AG04450 (cell line): ENCODE measurements at regions not wholly inside any gene's neighbourhood (a gene's known extent, or its start where the extent isn't known, plus 50 kb on each side); places are given as distances from the start of the nearest gene placed in this dataset.
"Not testable (repeated sequence)": the region's sequence is repeated elsewhere in the genome, so short reads cannot be mapped to it uniquely, and the experiment has no call there.

Experiments used
- CTCF ChIA-PET: fragments of 300-600, 350-600 bp; formaldehyde crosslinking; extraction: SDS; loops from one replicate; lab custom pipeline; 2022; ENCODE audit warnings: antibody characterized with exemption, inconsistent platforms; lab: Charles Lee
- POLR2A ChIA-PET: fragments of 350-600 bp; formaldehyde crosslinking; extraction: SDS; loops from one replicate; lab custom pipeline; 2021; ENCODE audit warnings: antibody characterized with exemption, inconsistent platforms; lab: Yijun Ruan, JAX
- DNase-seq: peaks from one replicate; pipeline ENCODE4 v3.0.0-alpha.2; 2011; ENCODE audit warnings: low read depth, low spot score
- H3K27ac ChIP-seq: one replicate; pipeline ENCODE4 v1.5.1; 2012; ENCODE audit warnings: low read depth, low read length, control low read depth
- H3K27me3 ChIP-seq: one replicate; pipeline ENCODE4 v1.6.0; 2012; ENCODE audit warnings: low read length; ENCODE audit not compliant: control insufficient read depth, insufficient read depth
- H3K4me3 ChIP-seq: 2 replicates; pipeline ENCODE4 v1.5.1; 2011; ENCODE audit warnings: mild to moderate bottlenecking, low read depth, low read length, control low read depth
- H3K9me3 ChIP-seq: 2 replicates; pipeline ENCODE4 v1.5.1; 2012; ENCODE audit warnings: low read length; ENCODE audit not compliant: control insufficient read depth, insufficient read depth
- TF ChIP-seq, protein P1 (sequence below): IDR thresholded peaks from 2 replicates; pipeline ENCODE4 v1.5.1; 2011; ENCODE audit warnings: low read depth, low read length, control low read depth, inconsistent platforms

DNA sequence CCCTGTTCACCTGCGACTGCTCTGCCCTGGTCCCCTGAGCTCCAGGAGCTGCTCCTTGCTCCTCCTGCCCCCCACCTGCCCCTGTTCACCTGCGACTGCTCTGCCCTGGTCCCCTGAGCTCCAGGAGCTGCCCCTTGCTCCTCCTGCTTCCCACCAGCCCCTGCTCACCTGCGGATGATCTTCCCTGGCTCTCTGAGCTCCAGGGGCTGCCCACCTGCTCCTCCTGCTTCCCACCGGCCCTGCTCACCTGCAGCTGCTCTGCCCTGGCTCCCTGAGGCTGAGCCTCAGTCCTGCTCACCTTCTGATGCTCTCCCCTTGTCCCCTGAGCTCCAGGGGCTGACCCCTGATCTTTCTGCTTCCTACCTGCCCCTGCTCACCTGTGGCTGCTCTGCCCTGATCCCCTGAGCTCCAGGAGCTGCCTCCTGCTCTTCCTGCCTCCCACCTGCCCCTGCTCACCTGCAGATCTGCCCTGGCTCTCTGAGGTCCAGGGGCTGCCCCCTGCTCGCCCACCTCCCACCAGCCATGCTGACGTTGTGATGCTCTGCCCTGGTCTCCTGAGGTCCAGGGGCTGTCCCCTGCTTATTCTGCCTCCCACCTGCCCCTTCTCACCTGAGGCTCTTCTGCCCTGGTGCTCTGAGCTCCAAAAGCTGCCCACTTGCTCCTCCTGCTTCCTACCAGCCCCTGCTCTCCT is 219.2 kb downstream of the TMEM121 start:
- H3K4me3 ChIP-seq: no peak overlapping the region
- H3K27ac ChIP-seq: no peak overlapping the region
- H3K27me3 ChIP-seq: no peaks in the 10 kb centered on the region
- TF ChIP-seq, protein P1, sequence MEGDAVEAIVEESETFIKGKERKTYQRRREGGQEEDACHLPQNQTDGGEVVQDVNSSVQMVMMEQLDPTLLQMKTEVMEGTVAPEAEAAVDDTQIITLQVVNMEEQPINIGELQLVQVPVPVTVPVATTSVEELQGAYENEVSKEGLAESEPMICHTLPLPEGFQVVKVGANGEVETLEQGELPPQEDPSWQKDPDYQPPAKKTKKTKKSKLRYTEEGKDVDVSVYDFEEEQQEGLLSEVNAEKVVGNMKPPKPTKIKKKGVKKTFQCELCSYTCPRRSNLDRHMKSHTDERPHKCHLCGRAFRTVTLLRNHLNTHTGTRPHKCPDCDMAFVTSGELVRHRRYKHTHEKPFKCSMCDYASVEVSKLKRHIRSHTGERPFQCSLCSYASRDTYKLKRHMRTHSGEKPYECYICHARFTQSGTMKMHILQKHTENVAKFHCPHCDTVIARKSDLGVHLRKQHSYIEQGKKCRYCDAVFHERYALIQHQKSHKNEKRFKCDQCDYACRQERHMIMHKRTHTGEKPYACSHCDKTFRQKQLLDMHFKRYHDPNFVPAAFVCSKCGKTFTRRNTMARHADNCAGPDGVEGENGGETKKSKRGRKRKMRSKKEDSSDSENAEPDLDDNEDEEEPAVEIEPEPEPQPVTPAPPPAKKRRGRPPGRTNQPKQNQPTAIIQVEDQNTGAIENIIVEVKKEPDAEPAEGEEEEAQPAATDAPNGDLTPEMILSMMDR: no peak
- DNase-seq: no peak
- peaks cover 69% of the 10 kb centered on the region for H3K9me3 ChIP-seq
- ChIA-PET CTCF (no interaction called here), POLR2A (no interaction called here)

DNA sequence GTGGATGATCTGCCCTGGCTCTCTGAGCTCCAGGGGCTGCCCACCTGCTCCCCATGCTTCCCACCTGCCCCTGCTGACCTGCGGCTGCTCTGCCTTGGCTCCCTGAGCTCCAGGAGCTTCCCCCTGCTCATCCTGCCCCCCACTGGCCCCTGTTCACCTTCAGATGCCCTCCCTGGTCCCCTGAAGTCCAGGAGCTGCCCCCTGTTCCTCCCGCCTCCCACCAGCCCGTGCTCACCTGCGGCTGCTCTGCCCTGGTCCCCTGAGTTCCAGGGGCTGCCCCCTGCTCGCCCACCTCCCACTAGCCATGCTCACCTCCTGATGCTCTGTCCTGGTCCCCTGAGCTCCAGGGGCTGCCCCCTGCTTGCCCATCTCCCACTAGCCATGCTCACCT is 219.7 kb downstream of the TMEM121 start:
- H3K27me3 ChIP-seq: no peaks in the 10 kb centered on the region
- DNase-seq: no peak
- H3K9me3 ChIP-seq: peaks cover 71% of the 10 kb centered on the region
- no peak overlapping the region for H3K4me3 ChIP-seq
- CTCF ChIA-PET: no interaction called here
- no peak overlapping the region for H3K27ac ChIP-seq
- TF ChIP-seq, protein P1: no peak
- POLR2A ChIA-PET: no interaction called here

DNA sequence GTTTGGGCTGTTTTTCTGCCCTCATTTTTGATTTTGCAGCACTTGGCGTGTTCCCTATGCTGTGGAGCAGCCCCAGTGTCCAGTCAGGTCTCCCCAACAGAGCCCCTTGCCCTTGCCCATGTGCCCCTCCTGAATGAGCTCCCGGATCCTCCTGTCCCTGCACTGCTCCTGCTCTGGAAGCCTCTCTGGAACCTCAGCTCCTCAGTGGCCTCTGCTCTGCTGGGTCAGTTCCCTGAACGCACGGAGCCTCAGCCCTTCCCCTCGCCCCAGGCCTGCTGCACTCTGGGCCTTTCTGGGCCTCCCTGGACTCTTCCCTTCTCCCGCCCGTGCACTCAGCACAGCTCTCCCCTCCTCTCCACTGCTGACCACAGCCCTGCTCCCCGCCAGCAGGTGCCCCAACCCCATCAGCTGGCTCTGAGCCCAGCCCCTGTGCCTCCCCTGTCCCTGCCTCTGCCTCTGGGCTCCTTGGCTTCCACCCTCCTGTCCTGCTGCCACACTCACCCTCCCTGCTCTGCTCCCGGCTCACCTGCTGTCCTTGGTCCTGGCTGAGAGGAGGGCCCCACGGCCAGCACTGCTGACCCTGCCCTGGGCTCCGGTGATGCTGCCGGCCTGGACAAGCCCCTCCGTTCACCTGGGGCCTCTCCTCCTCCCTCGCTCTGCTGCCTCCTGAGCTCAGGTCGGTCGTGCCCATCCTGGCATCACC is 220.6 kb downstream of the TMEM121 start:
- H3K27me3 ChIP-seq, DNase-seq, CTCF ChIA-PET, H3K4me3 ChIP-seq, H3K27ac ChIP-seq, POLR2A ChIA-PET: not testable (repeated sequence)
- H3K9me3 ChIP-seq: peaks cover 69% of the 10 kb centered on the region

DNA sequence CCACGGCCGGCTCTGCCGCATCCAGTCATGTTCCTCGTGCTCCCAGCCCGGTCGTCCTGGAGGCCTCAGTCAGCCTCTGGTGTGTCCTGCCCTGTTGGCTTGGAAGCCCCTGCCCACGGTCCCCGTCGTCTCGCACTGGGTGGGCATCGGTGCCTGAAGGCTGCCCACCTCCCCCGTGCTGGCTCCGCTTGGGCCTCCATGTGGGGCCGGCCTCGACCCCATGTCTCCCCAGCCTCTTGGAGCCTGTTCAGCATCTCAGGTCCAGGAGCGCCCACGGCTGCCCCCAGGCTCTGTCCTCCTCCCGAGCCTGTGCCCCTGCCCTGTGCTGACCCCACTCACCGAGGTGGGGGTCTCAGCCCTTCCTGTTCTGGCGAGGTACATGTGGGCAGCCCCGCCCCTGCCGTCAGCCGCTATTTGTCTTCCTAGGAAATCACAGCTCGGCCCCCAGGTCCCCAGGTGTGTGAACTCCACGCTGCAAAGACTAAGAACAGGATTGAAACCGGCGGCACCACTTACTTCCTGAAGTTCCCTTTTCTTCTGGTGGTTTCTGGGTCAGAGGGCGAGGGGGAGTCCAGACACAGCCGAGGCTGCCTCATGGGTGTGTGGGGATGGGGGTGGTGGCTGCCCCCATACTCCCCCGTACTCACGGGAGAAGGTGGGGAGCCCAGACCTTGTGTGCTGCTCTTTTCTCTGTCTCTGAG is 221.3 kb downstream of the TMEM121 start:
- POLR2A ChIA-PET: not testable (repeated sequence)

DNA sequence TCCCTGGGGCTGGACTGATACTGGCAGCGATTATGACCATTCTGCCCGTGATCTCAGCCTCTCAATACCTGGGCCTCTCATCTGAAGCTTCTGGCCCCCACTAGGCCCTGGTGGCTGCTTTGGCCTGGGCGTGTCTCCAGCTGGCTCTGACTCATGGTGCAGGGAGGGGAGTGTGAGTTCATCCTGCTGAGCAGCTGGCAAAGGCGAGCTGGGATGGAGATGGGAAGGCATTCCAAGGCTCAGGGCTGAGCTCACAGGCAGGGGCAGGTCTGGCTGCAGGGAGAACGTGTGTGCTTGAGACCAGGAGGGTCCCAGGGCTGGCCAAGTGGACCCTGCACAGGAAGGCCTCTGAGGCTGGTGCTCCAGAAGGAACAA is 221.8 kb downstream of the TMEM121 start:
- DNase-seq: no peak
- TF ChIP-seq, protein P1: no peak
- Histone ChIP-seq H3K4me3 (no peak overlapping the region), H3K27ac (no peak overlapping the region), H3K9me3 (peaks cover 57% of the 10 kb centered on the region), H3K27me3 (no peaks in the 10 kb centered on the region)
- POLR2A ChIA-PET: no interaction called here
- CTCF ChIA-PET: no interaction called here

More for the DNA sequence above, 221.3 kb downstream of the TMEM121 start:
- H3K27ac ChIP-seq, CTCF ChIA-PET, H3K27me3 ChIP-seq, H3K4me3 ChIP-seq, DNase-seq: not testable (repeated sequence)
- peaks cover 62% of the 10 kb centered on the region for H3K9me3 ChIP-seq

DNA sequence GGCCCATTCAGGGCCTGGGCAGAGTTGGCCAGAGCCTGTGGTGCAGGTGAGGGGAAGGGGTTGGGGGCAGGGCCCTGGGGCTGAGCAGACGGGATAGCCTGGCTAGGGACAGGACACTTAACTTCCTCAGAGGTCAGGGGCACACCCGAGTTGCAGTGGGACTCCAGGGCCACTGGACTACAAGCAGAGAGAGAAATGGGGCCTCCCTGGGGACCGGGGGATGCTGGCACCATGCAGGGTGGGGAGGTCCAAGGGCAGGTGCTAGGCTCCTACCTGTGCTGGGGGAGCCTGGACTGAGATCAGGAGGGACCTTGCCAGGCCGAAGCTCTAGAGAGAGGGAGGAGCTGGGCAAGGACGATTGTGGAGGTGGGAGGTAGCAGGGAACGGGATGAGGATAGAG is 222.3 kb downstream of the TMEM121 start:
- H3K27me3 ChIP-seq, POLR2A ChIA-PET, CTCF ChIA-PET, H3K4me3 ChIP-seq, H3K27ac ChIP-seq, DNase-seq: not testable (repeated sequence)
- peaks cover 60% of the 10 kb centered on the region for H3K9me3 ChIP-seq

DNA sequence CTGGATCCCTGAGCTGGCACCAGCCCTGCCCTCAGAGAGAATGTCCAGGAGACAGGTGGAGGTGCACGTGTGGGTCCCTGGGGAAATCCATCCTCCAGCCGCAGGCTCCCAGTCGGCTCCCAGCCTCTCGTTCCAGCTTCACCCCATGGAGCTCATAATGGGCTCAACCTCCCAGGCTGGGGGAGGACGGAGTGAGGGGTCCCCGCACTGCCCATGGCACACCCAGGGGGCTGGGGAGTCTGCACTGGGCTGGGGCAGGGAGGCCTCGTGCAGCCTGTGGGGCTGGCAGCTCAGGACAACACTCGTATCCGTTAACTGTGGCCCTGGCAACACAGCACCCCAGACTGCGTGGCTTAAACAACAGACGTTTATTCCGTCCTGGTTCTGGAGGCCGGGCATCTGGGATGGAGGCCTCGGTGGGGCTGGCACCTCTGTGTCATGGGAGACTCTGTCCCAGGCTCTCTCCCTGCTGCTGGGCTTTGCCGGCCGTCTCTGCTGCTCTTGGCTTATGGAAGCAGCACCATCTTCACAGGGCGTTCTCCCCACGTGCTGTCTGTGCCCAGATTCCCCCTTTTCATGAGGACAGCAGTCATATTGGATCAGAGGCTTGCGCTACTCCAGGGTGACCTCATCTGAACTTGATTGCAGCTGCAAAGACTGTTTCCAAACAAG is 223.6 kb downstream of the TMEM121 start:
- H3K9me3 ChIP-seq: peaks cover 54% of the 10 kb centered on the region
- CTCF ChIA-PET, POLR2A ChIA-PET, DNase-seq, H3K27ac ChIP-seq, H3K27me3 ChIP-seq, H3K4me3 ChIP-seq: not testable (repeated sequence)

DNA sequence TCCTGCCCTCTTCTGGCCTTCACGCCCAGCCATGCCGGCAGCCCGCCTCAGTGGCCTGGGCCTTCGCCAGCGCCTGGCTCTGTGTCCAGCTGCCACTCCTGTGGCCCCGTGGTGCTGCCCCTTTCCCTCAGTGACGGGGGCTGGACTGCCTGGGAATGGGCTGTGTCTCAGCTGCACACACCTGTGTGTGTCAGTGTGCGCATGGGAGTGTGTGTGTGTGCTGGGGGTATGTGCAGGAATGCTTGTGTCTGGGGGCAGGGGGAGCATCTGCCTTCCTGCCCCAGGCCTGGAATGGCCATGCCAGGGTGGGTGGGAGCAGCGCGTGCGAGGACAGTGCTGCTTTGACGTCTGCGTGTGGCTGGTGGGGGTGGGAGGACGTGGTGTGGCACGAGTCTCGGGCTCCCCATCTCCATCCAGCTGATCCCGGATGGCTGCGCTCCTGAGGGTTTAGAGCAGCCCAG is 224.9 kb downstream of the TMEM121 start:
- H3K27ac ChIP-seq, H3K27me3 ChIP-seq, CTCF ChIA-PET, H3K4me3 ChIP-seq, DNase-seq, POLR2A ChIA-PET: not testable (repeated sequence)
- peaks cover 41% of the 10 kb centered on the region for H3K9me3 ChIP-seq

DNA sequence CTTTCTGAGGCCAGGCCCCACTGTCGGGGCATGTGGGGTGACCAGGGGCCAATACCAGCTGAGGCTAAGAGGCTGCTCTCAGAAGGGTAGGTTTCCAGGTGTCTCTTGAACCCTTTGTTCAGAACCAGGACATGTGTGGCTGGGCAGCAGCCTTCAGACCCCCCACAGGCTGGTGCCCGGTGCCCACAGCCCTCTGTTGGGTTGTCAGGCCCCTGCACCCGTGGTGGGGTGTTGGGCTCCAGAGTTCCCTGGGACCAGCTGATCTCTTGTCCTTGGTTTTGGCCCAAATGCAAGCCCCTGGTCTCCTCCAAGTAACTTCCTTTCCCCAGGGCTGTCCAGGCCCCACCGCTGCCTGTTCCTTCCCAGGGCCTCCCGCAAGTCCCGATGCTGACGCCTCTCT is 226.0 kb downstream of the TMEM121 start:
- H3K27ac ChIP-seq, POLR2A ChIA-PET, H3K27me3 ChIP-seq, CTCF ChIA-PET, H3K4me3 ChIP-seq, DNase-seq: not testable (repeated sequence)
- peaks cover 30% of the 10 kb centered on the region for H3K9me3 ChIP-seq
